ENCODE measurements at regions not wholly inside any gene's neighbourhood (a gene's known extent, or its start where the extent isn't known, plus 50 kb on each side); places are given as distances from the start of the nearest gene placed in this dataset.

DNA sequence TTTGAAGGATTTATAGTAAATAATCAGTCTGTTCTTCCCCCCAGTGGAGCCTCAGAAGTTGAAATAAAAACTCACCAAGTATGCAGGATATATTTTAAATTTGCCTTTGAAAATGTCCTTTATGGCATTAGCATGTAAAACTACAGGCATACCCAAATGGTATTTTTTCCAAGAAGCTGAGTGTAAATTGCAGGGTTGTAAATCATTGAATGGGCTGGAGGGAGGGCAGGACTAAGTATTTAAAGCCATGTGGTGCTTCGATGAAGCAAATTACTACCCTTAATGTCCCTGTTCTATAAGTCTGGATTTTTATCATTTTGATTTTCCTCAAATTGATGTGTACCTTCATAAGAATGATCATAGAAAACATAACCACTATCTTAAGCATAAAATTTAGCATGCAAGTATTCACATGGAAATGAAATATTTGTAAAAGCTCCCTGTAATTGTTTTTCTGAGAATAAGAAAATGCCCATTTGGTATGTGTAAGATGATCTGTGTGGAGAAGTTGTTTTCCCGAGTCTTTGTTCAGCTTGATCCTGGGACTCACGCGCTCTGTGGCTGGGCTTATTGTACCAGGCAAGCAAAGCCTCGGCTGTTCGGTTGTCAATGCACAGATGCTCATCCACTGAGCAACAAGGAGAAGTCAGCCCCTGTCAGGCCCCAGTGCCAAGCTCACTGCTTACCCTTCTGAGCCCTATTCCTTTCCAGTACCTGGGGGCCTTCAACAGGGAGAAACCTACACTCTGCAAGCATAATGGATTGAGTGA lies 66.7 kb downstream of the CD164 start:
- no peak for DNase-seq (ENCODE audit: low read depth)
- TF ChIP-seq, protein P1, sequence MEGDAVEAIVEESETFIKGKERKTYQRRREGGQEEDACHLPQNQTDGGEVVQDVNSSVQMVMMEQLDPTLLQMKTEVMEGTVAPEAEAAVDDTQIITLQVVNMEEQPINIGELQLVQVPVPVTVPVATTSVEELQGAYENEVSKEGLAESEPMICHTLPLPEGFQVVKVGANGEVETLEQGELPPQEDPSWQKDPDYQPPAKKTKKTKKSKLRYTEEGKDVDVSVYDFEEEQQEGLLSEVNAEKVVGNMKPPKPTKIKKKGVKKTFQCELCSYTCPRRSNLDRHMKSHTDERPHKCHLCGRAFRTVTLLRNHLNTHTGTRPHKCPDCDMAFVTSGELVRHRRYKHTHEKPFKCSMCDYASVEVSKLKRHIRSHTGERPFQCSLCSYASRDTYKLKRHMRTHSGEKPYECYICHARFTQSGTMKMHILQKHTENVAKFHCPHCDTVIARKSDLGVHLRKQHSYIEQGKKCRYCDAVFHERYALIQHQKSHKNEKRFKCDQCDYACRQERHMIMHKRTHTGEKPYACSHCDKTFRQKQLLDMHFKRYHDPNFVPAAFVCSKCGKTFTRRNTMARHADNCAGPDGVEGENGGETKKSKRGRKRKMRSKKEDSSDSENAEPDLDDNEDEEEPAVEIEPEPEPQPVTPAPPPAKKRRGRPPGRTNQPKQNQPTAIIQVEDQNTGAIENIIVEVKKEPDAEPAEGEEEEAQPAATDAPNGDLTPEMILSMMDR (IDR thresholded peaks at IDR 0.05; ENCODE audit: insufficient read depth, low read depth, low read length, missing control alignments), result no peak
- no peak overlapping the region for H3K4me3 ChIP-seq (ENCODE audit: low read length)

DNA sequence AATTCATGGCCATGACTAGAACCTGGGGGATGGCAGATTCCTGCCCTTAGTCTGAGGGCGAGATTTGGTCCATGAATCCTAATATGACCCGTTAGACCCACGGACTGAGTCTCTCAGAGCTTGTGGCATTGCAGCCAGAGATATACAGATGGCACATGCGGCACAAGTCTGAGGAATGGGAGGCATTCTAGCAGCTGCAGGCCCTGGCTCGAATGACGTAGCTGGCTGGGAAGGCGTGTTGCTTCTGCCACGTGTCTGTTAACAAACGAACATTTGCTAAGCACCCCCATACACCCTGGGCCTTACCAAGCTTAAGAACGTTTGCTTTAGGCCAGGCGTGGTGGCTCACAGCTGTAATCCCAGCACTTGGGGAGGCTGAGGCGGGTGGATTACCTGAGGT lies 68.0 kb downstream of the CD164 start:
- no peak overlapping the region for H3K4me3 ChIP-seq (ENCODE audit: low read length)
- TF ChIP-seq, protein P1 (IDR thresholded peaks at IDR 0.05; ENCODE audit: insufficient read depth, low read depth, low read length, missing control alignments), result no peak
- DNase-seq (ENCODE audit: low read depth), result no peak

DNA sequence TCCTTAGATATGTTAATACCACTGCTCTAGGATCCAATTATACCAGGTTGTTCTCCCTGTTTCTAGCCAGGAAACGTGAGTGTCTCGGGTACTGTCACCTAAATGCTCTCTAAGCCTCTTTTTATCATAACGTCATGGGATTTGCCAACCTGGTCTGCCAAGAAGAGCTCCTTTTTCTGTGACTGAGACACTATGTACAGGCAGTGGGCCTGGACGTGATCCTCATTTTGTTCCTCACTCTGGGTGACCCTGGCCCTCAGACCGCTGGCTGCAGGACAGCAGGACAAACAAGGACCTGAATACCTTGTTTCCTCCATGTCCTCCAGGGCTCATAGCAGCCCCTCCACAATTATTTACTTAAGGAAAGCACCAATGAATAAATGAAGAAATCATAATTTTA lies 69.1 kb downstream of the CD164 start:
- TF ChIP-seq, protein P1 (IDR thresholded peaks at IDR 0.05; ENCODE audit: insufficient read depth, low read depth, low read length, missing control alignments), result no peak
- no peak for DNase-seq (ENCODE audit: low read depth)
- no peak overlapping the region for H3K4me3 ChIP-seq (ENCODE audit: low read length)

DNA sequence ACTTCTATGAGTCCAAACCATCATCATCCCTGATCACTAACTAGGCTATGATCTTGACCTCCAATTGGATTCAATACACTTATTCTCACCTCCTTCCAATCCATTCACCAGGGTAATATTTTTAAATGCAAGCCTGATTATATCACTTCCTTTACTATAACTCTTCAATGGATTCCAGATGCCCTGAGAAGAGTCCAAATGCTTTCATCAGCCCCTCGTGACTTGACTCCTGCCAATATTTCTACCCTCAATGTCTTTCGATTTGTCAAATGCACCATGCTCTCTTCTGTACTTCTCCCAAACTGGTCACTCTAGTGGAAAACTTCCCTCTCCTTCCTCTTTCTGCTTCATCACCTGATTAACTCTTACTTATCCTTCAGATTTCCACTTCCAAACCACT lies 70.8 kb downstream of the CD164 start:
- no peak overlapping the region for H3K4me3 ChIP-seq (ENCODE audit: low read length)
- TF ChIP-seq, protein P1 (IDR thresholded peaks at IDR 0.05; ENCODE audit: insufficient read depth, low read depth, low read length, missing control alignments), result no peak

DNA sequence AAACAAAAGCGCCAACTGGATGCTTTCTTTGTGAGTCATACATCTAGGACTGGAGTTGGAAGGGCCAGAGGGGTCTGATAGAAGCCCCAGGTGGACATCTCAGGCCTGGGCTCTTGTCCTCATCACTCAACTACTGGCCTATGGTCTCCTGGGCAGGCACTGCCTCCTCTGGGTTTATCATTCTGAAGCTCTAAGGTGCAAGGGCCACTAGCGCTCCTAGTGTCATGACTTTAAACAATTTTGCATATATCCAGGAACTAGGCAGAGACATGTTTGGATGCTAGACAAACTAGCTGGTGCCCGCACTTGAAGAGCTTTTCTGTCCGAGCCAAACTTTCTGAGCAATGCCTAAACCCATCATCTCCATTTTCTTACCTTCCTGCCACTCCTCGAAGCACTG lies 72.3 kb downstream of the CD164 start:
- DNase-seq (ENCODE audit: low read depth), result no peak

More for the DNA sequence above, 70.8 kb downstream of the CD164 start:
- no peak for DNase-seq (ENCODE audit: low read depth)

DNA sequence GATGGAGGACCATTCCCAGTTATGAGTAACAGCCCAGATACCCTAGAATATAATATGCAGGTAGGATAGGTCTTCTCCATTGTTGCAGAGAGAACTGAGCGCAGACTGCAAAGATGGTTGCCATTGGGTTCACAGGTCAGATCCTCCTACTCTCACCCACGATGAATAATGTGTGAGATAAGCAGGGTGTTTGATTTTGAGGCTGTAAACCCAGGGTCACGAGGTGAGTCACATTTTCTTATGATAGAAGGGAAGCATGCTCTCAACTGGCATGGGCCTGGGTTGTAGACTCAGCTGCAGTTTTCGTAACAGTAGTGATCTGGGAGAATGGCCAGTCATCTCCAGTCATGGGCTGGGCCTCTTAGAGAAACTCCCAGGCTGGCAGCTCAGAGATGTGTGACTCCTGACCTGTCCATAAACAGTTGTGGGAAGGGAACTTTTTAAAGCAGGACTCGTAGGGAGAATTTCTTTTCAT lies 74.2 kb downstream of the CD164 start:
- TF ChIP-seq, protein P1 (IDR thresholded peaks at IDR 0.05; ENCODE audit: insufficient read depth, low read depth, low read length, missing control alignments), result no peak
- no peak overlapping the region for H3K4me3 ChIP-seq (ENCODE audit: low read length)
- DNase-seq (ENCODE audit: low read depth), result peak; percentile 69

More for the DNA sequence above, 72.3 kb downstream of the CD164 start:
- TF ChIP-seq, protein P1 (IDR thresholded peaks at IDR 0.05; ENCODE audit: insufficient read depth, low read depth, low read length, missing control alignments), result no peak
- H3K4me3 ChIP-seq (ENCODE audit: low read length), result no peak overlapping the region

DNA sequence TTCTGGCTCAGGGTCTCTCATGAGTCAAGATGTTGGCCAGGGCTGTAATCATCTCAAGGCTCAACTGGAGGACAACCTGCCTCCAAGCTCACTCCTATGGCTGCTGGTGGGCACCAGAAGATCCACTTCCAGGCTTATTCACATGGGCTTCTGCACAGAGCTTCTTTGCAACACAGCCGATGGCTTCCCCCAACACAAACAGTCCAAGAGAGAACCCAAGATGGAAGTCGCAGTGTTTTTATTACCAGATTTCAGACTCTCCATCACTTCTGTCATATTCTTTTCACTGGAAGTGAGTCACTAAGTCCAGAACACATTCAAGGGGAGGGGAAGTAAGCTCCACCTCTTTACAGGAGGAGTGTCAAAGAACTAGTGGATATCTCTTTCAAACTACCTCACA lies 75.5 kb downstream of the CD164 start:
- TF ChIP-seq, protein P1 (IDR thresholded peaks at IDR 0.05; ENCODE audit: insufficient read depth, low read depth, low read length, missing control alignments), result no peak
- no peak overlapping the region for H3K4me3 ChIP-seq (ENCODE audit: low read length)
- DNase-seq (ENCODE audit: low read depth), result peak; percentile 21

Data from epithelial cell of esophagus (primary cell).